ENCODE measurements at regions not wholly inside any gene's neighbourhood (a gene's known extent, or its start where the extent isn't known, plus 50 kb on each side); places are given as distances from the start of the nearest gene placed in this dataset.

DNA sequence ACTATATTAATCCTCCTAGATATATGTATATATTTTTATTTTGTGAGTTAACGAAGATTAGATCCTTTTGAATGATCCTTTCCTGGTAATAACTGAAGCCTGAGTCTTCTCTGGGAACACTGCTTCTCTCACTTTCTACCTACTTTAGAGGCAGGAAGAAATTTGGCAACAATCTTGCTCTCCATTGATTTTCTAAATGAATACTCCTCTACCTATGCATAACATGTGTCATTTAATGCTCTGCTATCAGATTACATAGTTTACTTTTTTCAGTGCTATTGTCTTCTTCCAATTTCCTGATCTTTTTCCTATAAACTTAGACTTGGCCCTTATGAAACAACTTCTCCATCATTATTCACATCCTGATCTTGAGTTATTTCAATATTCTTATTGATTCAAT, 60.4 kb upstream of the PDHA2 start:
- Histone ChIP-seq H3K36me3 (ENCODE audit: control insufficient read depth in 2 of 4, insufficient read depth in 4 of 4, low read length in 3 of 4) (no peaks in the 10 kb centered on the region), H3K79me2 (ENCODE audit: control insufficient read depth in 1 of 2, insufficient read depth in 2 of 2, low read length in 2 of 2) (no peaks in the 10 kb centered on the region), H2BK12ac (ENCODE audit: low read depth, low read length) (no peak overlapping the region), H3K14ac (ENCODE audit: insufficient read length) (no peak overlapping the region), H4K20me1 (replicated peaks in 1 of 2; ENCODE audit: control insufficient read depth in 1 of 2, insufficient read depth in 2 of 2, low read length in 2 of 2) (no peaks in the 10 kb centered on the region), H3K4ac (replicated peaks; ENCODE audit: insufficient read length, low read depth, low read length) (no peak overlapping the region), H3K4me2 (ENCODE audit: insufficient read depth in 1 of 2, low read depth in 2 of 2, low read length in 2 of 2) (no peak overlapping the region), H3K4me3 (ENCODE audit: extremely low read depth in 1 of 4, insufficient read depth in 2 of 4, low read depth in 3 of 4, low read length in 4 of 4) (no peak overlapping the region), H2AFZ (ENCODE audit: low read length) (no peak overlapping the region), H2AK5ac (ENCODE audit: low read depth, low read length) (no peak overlapping the region), H2BK15ac (ENCODE audit: low read length) (no peak overlapping the region), H4K8ac (ENCODE audit: extremely low read depth, insufficient read depth, low read length) (no peak overlapping the region), H3K23ac (ENCODE audit: insufficient read length) (no peak overlapping the region), H2BK5ac (ENCODE audit: low read depth, low read length) (no peak overlapping the region), H3K9ac (replicated peaks in 1 of 4; ENCODE audit: extremely low read depth in 1 of 4, low read depth in 3 of 4, low read length in 3 of 4) (no peak overlapping the region), H3K4me1 (replicated peaks in 1 of 4; ENCODE audit: control insufficient read depth in 3 of 4, insufficient read depth in 4 of 4, low read length in 3 of 4) (no peaks in the 10 kb centered on the region), H3K56ac (replicated peaks; ENCODE audit: insufficient read length, low read depth, low read length) (no peak overlapping the region), H2BK120ac (replicated peaks; ENCODE audit: low read depth, low read length) (no peak overlapping the region), H3K27me3 (replicated peaks in 1 of 4; ENCODE audit: control insufficient read depth in 3 of 4, extremely low read depth in 1 of 4, insufficient read depth in 3 of 4, low read length in 3 of 4) (peaks cover 0 to 2% (median 0%) of the 10 kb centered on the region in 4 experiments; a peak in 1 of 7 replicates), H3K9me3 (ENCODE audit: insufficient read depth in 2 of 2, low read depth in 1 of 2, low read length in 1 of 2) (no peaks in the 10 kb centered on the region), H3K18ac (ENCODE audit: extremely low read depth, low read length) (no peak overlapping the region), H3K27ac (ENCODE audit: low read depth, low read length) (no peak overlapping the region), H4K91ac (replicated peaks; ENCODE audit: insufficient read length, low read length) (no peak overlapping the region), H4K5ac (ENCODE audit: insufficient read length, low read depth, low read length) (no peak overlapping the region), H3K23me2 (ENCODE audit: low read depth, low read length) (no peaks in the 10 kb centered on the region), H3K79me1 (ENCODE audit: low read depth, low read length) (no peaks in the 10 kb centered on the region), H2BK20ac (ENCODE audit: low read length) (no peak overlapping the region)
- DNase-seq (ENCODE audit: low read depth in 1 of 2, low spot score in 2 of 2) (no peak), FAIRE-seq (no peak)
- CTCF ChIA-PET (ENCODE audit: partially characterized antibody) = no interaction called here
- POLR2A ChIA-PET (ENCODE audit: partially characterized antibody) = no interaction called here
- TF ChIP-seq HDAC2 (IDR thresholded peaks at IDR 0.05; ENCODE audit: borderline replicate concordance in 1 of 2, low read depth in 2 of 2, low read length in 2 of 2) = no peak
- no peak for TF ChIP-seq BCL11A (IDR thresholded peaks at IDR 0.05; ENCODE audit: low read depth in 2 of 2, low read length in 2 of 2)
- no peak for TF ChIP-seq SUZ12 (IDR thresholded peaks at IDR 0.05; ENCODE audit: low read length)
- no peak for TF ChIP-seq CHD1 (IDR thresholded peaks at IDR 0.05; ENCODE audit: low read depth, low read length)
- no peak for TF ChIP-seq RFX5 (IDR thresholded peaks at IDR 0.05; ENCODE audit: borderline replicate concordance, low read depth, low read length)
- TF ChIP-seq YY1 (IDR thresholded peaks at IDR 0.05; ENCODE audit: low read depth, low read length) = no peak
- no peak for TF ChIP-seq BRCA1 (IDR thresholded peaks at IDR 0.05; ENCODE audit: low read depth, low read length)
- WGBS, 2 experiments (ENCODE audit: extremely low coverage in 1 of 2, insufficient coverage in 1 of 2, insufficient read length in 1 of 2, insufficient replicate concordance in 2 of 2, low coverage in 1 of 2, low lambda C conversion rate in 2 of 2, missing lambda C conversion rate in 1 of 2) = 89% methylated on average over 1 of the region's 1 CpG; no CpG with 5 or more reads in 1 of the 2 experiments
